SK-N-SH (cell line): ENCODE measurements at regions not wholly inside any gene's neighbourhood (a gene's known extent, or its start where the extent isn't known, plus 50 kb on each side); places are given as distances from the start of the nearest gene placed in this dataset.

Experiments
- CHD2 ChIP-seq: fragments of 150-350 bp; IDR thresholded peaks from 2 replicates; pipeline ENCODE4 v1.6.1; 2018; ENCODE audit warnings: low read length; ENCODE audit not compliant: partially characterized antibody
- EP300 ChIP-seq, 2 experiments: IDR thresholded peaks; 2 replicates each; pipeline versions ENCODE4 v1.4.0 to v1.6.1; 2012; ENCODE audit warnings: borderline replicate concordance in 1 of 2, low read depth in 1 of 2, low read length in 1 of 2
- EZH2phosphoT487 ChIP-seq: fragments of 200-600 bp; sonication (generic); IDR thresholded peaks from 2 replicates; pipeline ENCODE4 v1.6.1; 2017; ENCODE audit warnings: low read depth, mixed run types, mild to moderate bottlenecking, antibody characterized with exemption, moderate library complexity, borderline replicate concordance
- MAX ChIP-seq: IDR thresholded peaks from 2 replicates; pipeline ENCODE4 v1.4.0; 2012; ENCODE audit warnings: low read depth
- NFIC ChIP-seq: IDR thresholded peaks from 2 replicates; pipeline ENCODE4 v1.4.0; 2012; ENCODE audit warnings: borderline replicate concordance
- NRF1 ChIP-seq: IDR thresholded peaks from 2 replicates; pipeline ENCODE4 v1.6.1; 2012; ENCODE audit warnings: low read depth, mild to moderate bottlenecking, low read length
- POLR2AphosphoS5 ChIP-seq: IDR thresholded peaks from 2 replicates; pipeline ENCODE4 v1.6.1; 2012; ENCODE audit warnings: low read depth, low read length
- RAD21 ChIP-seq: IDR thresholded peaks from 2 replicates; pipeline ENCODE4 v1.6.1; 2012; ENCODE audit warnings: mild to moderate bottlenecking, low read length
- RFX5 ChIP-seq: IDR thresholded peaks from 2 replicates; pipeline ENCODE4 v1.6.1; 2012; ENCODE audit warnings: mild to moderate bottlenecking, improper control_type of control experiment, low read length
- RXRA ChIP-seq: IDR thresholded peaks from 2 replicates; pipeline ENCODE4 v1.4.0; 2012; ENCODE audit warnings: low read depth, mild to moderate bottlenecking, borderline replicate concordance
- TF ChIP-seq, protein P1 (sequence below): fragments of 200-600 bp; sonication (generic); IDR thresholded peaks from 2 replicates; pipeline ENCODE4 v1.6.1; 2017; ENCODE audit warnings: antibody characterized with exemption, mild to moderate bottlenecking, moderate library complexity
- TF ChIP-seq, protein P2 (sequence below): IDR thresholded peaks from 2 replicates; pipeline ENCODE4 v1.4.0; 2012; ENCODE audit warnings: low read depth, borderline replicate concordance

DNA sequence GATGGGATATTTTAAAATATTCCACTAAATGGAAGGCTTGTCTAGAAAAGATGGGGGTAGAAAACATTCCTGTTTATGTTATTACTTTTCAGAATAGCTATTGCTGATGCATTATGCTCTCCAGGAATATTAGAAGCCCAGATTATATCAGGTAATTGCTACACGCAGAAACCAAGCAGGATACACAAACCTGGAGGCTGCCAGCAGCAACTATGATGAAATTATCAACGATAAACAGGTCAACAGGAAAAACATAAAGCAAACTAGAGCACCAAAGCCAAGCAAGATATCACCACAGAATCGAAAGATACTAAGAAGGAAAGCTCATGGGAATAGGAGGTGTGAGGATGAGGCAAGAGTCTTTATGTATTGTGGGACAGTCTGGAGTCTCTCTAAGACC lies 113.2 kb upstream of the SPATS2L start:
- TF ChIP-seq, protein P1, sequence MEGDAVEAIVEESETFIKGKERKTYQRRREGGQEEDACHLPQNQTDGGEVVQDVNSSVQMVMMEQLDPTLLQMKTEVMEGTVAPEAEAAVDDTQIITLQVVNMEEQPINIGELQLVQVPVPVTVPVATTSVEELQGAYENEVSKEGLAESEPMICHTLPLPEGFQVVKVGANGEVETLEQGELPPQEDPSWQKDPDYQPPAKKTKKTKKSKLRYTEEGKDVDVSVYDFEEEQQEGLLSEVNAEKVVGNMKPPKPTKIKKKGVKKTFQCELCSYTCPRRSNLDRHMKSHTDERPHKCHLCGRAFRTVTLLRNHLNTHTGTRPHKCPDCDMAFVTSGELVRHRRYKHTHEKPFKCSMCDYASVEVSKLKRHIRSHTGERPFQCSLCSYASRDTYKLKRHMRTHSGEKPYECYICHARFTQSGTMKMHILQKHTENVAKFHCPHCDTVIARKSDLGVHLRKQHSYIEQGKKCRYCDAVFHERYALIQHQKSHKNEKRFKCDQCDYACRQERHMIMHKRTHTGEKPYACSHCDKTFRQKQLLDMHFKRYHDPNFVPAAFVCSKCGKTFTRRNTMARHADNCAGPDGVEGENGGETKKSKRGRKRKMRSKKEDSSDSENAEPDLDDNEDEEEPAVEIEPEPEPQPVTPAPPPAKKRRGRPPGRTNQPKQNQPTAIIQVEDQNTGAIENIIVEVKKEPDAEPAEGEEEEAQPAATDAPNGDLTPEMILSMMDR = no peak
- TF ChIP-seq RAD21 (peak; percentile 3; the same call in 1 of the 2 replicates), EP300 (IDR thresholded peaks at IDR 0.05; ENCODE audit: borderline replicate concordance in 1 of 2, low read depth in 1 of 2, low read length in 1 of 2) (peak in 1 of 2 experiments; percentile 54; a peak in 2 of 4 replicates), RXRA (no peak), MAX (no peak), POLR2AphosphoS5 (no peak), NFIC (no peak), EZH2phosphoT487 (no peak), RFX5 (no peak), NRF1 (no peak), CHD2 (no peak)
- TF ChIP-seq, protein P2, sequence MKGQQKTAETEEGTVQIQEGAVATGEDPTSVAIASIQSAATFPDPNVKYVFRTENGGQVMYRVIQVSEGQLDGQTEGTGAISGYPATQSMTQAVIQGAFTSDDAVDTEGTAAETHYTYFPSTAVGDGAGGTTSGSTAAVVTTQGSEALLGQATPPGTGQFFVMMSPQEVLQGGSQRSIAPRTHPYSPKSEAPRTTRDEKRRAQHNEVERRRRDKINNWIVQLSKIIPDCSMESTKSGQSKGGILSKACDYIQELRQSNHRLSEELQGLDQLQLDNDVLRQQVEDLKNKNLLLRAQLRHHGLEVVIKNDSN = no peak
